22Rv1 (cell line): ENCODE measurements at regions not wholly inside any gene's neighbourhood (a gene's known extent, or its start where the extent isn't known, plus 50 kb on each side); places are given as distances from the start of the nearest gene placed in this dataset.

Source experiments
- ZFX ChIP-seq: fragments of 450-650 bp; IDR thresholded peaks from 2 replicates; pipeline ENCODE4 v1.6.1; 2017; ENCODE audit warnings: antibody characterized with exemption, borderline replicate concordance
- TF ChIP-seq, protein P1 (sequence below): fragments of 450-650 bp; IDR thresholded peaks from 2 replicates; pipeline ENCODE4 v1.5.1; 2017; ENCODE audit warnings: mild to moderate bottlenecking

GRCh38 chr2:38485734-38486133, 108.7 kb upstream of the ATL2 start:
- TF ChIP-seq, protein P1, sequence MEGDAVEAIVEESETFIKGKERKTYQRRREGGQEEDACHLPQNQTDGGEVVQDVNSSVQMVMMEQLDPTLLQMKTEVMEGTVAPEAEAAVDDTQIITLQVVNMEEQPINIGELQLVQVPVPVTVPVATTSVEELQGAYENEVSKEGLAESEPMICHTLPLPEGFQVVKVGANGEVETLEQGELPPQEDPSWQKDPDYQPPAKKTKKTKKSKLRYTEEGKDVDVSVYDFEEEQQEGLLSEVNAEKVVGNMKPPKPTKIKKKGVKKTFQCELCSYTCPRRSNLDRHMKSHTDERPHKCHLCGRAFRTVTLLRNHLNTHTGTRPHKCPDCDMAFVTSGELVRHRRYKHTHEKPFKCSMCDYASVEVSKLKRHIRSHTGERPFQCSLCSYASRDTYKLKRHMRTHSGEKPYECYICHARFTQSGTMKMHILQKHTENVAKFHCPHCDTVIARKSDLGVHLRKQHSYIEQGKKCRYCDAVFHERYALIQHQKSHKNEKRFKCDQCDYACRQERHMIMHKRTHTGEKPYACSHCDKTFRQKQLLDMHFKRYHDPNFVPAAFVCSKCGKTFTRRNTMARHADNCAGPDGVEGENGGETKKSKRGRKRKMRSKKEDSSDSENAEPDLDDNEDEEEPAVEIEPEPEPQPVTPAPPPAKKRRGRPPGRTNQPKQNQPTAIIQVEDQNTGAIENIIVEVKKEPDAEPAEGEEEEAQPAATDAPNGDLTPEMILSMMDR: no peak
- TF ChIP-seq ZFX: no peak
